Choroid plexus epithelial cell (primary cell): ENCODE measurements at regions not wholly inside any gene's neighbourhood (a gene's known extent, or its start where the extent isn't known, plus 50 kb on each side); places are given as distances from the start of the nearest gene placed in this dataset.

Experiments
- DNase-seq: peaks from one replicate; pipeline ENCODE4 v3.0.0-alpha.2; 2010; ENCODE audit warnings: low read depth
- H3K4me3 ChIP-seq: 2 replicates; pipeline ENCODE4 v1.5.1; 2011; ENCODE audit warnings: low read depth, mild to moderate bottlenecking, control low read depth, low read length, moderate library complexity
- TF ChIP-seq, protein P1 (sequence below): conservative IDR thresholded peaks from 2 replicates; pipeline ENCODE4 v1.5.1; 2011; ENCODE audit warnings: low read depth, mild to moderate bottlenecking, control low read depth, inconsistent platforms, low read length, moderate library complexity

DNA sequence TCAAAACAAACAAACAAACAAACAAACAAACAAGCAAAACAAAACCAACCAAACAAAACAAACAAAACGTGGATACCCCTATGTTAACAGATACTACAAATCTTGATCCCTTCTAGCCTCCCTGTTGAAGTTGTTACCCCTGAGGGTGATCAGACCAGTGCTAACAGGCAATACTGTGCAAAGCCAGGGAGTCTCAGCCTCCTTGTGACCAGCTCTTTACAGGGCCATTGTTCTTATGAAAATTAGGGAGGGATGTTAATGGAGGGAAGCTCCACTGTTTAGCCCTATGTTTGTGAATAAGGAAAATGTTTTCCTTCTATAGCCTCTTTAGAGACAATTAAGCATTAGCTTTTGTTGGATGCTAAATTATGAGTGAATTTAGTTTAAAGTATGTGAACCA, 1072.1 kb upstream of the WWC1 start:
- DNase-seq, result no peak
- TF ChIP-seq, protein P1, sequence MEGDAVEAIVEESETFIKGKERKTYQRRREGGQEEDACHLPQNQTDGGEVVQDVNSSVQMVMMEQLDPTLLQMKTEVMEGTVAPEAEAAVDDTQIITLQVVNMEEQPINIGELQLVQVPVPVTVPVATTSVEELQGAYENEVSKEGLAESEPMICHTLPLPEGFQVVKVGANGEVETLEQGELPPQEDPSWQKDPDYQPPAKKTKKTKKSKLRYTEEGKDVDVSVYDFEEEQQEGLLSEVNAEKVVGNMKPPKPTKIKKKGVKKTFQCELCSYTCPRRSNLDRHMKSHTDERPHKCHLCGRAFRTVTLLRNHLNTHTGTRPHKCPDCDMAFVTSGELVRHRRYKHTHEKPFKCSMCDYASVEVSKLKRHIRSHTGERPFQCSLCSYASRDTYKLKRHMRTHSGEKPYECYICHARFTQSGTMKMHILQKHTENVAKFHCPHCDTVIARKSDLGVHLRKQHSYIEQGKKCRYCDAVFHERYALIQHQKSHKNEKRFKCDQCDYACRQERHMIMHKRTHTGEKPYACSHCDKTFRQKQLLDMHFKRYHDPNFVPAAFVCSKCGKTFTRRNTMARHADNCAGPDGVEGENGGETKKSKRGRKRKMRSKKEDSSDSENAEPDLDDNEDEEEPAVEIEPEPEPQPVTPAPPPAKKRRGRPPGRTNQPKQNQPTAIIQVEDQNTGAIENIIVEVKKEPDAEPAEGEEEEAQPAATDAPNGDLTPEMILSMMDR, result no peak
- H3K4me3 ChIP-seq, result no peak overlapping the region

DNA sequence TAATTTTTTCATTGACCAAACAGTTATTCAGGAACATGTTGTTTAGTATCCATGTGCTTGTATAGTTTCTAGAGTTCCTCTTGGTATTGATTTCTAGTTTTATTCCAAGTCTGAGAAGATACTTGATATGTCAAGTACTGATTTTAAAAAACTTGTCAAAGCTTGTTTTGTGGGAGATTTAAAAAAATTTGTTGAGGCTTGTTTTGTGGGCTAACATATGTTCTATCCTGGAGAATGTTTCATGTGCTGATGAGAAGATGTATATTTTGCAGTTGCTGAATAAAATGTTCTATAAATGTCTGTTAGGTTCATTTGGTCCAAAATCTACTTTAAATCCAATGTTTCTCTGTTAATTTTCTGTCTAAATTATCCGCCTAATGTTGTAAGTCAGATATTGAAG, 1065.1 kb upstream of the WWC1 start:
- no peak overlapping the region for H3K4me3 ChIP-seq
- TF ChIP-seq, protein P1, result no peak
- DNase-seq, result no peak

DNA sequence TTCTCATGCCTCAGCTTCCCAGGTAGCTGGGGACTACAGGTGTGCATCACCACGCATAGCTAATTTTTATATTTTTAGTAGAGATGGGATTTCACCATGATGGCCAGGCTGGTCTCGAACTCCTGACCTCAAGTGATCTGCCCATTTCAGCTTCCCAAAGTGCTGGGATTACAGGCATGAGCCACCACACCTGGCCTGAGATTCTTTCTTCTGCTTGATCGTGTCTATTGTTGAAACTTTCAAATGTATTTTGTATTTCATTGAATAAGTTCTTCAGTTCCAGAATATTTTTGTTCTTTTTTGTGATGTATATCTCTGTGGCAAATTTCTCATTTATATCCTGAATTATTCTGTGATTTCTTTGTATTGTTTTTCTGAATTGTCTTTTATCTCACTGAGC, 1063.3 kb upstream of the WWC1 start:
- TF ChIP-seq, protein P1, result no peak
- no peak for DNase-seq
- no peak overlapping the region for H3K4me3 ChIP-seq

DNA sequence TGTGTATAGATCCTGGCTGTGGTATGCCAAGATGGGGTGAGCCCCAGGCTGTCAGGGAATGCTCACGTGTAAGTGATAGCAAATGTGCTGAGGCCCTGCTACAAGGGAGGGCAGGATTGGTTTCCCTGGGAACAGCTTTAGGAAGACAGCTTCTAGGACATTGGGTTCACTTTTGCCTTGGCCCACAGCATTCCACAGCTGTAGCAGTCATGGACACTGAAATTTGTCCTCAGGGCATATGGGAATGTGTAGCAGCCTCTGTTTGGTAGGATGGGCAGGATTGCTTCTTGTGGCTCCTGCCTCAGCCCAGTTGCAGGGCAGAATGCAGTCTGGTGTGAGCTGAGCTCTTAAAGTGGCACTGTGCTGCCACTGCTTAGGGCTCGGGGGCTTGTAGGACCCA, 1061.7 kb upstream of the WWC1 start:
- no peak for DNase-seq
- TF ChIP-seq, protein P1, result no peak
- H3K4me3 ChIP-seq, result no peak overlapping the region

DNA sequence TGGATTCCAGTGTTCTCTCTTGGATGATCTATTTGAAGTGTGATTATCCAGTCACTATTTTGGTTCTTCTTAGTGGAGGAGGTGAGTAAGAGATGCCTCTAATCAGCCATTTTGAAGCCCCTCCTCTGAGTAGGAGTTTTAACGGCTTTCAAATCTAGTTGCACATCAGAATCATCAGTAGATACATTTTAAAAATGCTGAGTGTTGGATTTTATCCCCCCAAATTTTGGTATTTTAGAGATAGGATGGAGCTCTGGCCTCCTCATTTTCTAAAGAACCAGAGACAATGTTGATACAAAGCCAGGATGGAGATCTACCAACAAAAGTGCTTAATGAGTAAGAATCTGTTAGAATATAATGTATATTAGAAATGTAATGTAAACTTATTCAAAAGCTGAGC, 1061.0 kb upstream of the WWC1 start:
- H3K4me3 ChIP-seq, result no peak overlapping the region
- no peak for DNase-seq
- TF ChIP-seq, protein P1, result no peak

DNA sequence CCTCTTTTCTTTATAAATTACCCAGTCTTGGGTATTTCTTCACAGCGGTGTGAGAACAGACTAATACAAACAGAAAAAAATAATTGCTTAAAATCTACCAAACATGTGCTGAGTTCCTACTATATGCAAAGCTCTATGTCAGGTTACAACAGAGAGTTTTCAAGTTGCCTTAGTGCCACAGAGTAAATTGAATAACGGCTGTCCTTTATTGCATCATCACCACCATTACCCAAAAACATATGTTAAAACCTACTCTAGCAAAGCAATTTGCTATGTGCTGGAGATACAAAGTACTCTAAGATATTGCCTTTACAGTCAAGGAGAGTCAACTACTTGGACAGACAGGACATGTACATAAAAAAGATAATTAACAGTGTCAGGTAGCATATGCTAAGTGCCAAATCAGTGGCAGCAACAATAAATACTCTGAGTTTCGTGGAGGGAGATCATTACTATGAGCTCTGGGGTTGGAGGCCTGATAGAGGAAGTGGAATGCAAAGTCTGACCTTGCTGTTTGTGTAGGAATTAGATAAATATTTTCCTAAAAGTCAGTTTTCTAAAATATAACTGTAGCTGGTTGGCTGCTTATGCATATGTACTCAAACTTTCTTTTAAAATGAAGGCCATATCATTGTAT, 1058.7 kb upstream of the WWC1 start:
- DNase-seq, result peak; percentile 8
- no peak overlapping the region for H3K4me3 ChIP-seq
- TF ChIP-seq, protein P1, result no peak

DNA sequence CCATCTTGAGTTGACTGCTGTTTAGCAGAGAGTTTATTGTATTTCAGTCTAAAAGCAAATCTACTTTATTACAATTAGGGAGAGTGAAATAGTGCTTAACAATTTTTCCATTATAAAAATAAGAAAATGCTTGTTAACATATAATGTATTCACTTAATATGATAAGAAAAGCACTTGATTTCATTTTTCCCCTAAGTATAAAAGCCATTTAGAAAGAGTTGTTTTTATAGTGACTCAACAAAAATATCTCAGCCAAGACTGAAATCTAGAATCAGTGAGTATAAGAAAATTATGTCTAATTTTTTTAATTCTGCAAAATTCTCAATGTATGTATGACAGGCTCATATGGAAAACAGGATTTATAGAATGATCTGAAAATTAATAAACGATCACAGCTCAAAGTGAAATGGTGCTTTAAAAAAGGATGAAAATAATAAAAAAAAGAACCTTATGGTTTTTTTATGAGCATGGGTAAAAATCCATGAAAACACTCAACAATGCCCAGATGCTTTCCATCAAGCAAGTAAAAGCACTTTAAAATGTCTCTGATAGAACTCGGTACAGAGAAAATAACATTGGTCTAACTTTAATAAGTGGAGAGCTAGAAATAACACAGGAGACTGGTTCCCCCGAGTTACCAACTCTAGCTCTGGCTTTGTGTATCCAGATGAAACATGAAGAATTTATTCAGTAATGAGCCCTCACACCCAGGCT, 1057.8 kb upstream of the WWC1 start:
- TF ChIP-seq, protein P1, result no peak
- H3K4me3 ChIP-seq, result no peak overlapping the region
- peak; percentile 11 for DNase-seq
